Activated T-cell treated with anti-CD3 and anti-CD28 coated beads for 1 hour (primary cell): ENCODE measurements at regions not wholly inside any gene's neighbourhood (a gene's known extent, or its start where the extent isn't known, plus 50 kb on each side); places are given as distances from the start of the nearest gene placed in this dataset.
"Not testable (repeated sequence)": the region's sequence is repeated elsewhere in the genome, so short reads cannot be mapped to it uniquely, and the experiment has no call there.

Experiments used
- DNase-seq: peaks from one replicate; pipeline ENCODE4 v3.0.0-alpha.2; 2020; ENCODE audit warnings: low read depth

- DNase-seq: no peak
Observed at GRCh38 chr7:113030489-113030888, 56.1 kb downstream of the GPR85 start.

- DNase-seq: no peak
Observed at GRCh38 chr7:113026941-113027340, 59.7 kb downstream of the GPR85 start.

DNA sequence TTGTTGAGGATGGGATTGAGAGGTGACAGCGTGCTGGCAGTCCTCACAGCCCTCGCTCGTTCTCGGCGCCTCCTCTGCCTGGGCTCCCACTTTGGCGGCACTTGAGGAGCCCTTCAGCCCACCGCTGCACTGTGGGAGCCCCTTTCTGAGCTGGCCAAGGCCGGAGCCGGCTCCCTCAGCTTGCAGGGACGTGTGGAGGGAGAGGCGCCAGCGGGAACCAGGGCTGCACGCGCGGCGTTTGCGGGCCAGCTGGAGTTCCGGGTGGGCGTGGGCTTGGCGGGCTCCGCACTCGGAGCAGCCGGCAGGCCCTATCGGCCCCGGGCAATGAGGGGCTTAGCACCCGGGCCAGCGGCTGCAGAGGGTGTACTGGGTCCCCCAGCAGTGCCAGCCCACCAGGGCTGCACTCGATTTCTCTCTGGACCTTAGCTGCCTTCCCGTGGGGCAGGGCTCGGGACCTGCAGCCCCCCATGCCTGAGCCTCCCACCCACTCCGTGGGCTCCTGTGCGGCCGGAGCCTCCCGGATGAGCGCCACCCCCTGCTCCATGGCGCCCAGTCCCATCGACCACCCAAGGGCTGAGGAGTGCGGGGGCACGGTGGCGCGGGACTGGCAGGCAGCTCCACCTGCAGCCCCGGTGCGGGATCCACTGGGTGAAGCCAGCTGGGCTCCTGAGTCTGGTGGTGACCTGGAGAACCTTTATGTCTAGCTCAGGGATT, 69.3 kb downstream of the GPR85 start:
- not testable (repeated sequence) for DNase-seq

GRCh38 chr7:113015034-113015645, 71.5 kb downstream of the GPR85 start:
- no peak for DNase-seq

- no peak for DNase-seq
Observed at GRCh38 chr7:113013761-113014449, 72.7 kb downstream of the GPR85 start.

DNA sequence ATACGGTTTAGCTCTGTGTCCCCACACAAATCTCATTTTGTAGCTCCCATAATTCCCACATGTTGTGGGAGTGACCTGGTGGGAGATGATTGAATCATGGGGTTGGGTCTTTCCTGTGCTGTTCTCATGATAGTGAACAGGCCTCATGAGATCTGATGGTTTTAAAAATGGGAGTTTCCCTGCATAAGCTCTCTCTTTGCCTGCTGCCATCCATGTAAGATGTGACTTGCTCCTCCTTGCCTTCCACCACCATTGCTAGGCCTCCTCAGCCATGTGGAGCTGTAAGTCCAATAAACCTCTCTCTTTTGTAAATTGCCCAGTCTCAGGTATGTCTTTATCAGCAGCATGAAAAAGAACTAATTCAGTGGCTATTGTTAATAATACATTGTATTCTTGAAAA, 73.8 kb downstream of the GPR85 start:
- DNase-seq: not testable (repeated sequence)

- DNase-seq: no peak
Observed at GRCh38 chr7:113010377-113010776, 76.2 kb downstream of the GPR85 start.

DNA sequence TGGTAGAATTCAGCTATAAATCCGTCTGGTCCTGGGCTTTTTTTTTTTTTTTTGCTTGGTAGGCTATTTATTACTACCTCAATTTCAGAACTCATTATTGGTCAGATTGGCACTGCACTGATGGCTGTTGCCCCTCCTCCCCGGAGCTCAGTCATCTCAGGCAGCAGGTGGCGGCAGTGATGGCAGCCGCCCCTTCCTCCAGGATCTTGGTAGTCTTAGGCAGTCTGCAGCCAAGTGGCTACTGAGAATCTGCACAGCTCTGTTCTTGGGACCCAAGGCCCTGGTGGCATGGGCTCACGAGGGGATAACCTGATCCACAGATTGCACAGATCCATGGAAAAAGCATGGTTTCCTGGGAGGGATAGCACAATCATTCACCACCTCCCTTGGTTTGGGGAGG, 77.9 kb downstream of the GPR85 start:
- DNase-seq: no peak

DNA sequence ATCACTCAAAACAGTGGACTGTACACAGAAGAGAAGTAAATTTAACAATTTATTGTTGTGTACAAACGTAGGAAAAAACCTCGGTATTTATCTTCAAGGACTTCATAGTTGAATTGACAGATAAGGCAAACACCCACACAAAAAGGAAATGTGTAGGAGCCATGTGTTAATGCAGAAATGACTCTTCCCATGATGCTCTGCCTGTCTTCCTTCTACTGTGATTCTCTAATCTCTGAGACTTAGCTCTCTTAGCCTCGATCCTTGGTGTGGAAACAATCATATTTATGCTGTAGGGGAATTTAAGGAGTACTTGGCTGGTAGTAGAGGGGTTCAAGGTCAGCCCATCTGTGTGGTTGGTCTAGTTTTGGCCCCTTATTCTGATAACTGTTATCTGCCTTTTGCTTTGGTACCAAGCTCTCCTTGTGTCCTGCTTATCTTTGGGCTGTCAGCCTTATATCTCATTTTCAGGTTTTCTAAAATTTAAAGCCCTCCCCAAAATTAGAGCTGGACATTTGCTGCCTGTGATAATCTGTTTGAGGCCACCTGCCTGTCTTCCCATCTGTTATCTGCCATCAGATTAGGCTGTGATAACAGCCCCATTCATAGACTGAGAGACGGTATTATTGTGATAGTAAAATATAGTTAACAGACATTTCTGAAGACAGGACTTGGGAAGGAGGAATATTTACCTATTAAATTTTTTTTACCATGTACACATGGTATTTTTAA, 81.7 kb downstream of the GPR85 start:
- no peak for DNase-seq

DNA sequence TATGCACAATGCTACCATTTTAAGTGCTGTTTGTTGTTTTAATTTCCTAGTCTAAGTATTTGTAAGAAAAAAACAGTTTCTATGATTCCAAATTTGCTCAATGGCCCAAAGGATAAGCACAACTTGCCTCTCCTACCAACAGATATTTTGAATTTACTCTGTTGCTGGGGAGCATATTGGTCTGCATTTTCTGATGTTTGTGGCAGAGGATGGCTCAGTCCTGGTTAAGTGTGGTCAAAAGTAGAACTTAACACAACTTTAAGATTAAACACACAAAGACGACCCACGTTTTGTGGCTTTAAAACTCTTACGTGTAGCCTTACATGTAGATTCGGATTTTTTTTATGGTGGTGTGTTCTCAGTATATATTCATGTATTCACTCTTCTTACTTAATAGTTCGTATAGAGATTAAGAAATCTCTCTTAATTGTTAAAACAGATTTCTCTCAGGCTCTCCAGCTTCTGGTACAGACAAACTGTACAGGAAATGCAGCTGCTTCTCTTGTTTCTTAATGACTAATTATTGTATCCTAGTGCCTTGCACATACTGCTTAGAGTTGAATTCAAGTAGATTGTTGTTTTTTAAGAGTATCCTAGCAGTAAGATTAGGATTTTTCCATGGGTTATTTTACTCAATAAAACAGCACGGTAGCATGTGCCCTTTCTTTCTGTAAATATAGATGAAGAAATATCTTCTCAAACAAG, 86.2 kb downstream of the GPR85 start:
- no peak for DNase-seq

DNA sequence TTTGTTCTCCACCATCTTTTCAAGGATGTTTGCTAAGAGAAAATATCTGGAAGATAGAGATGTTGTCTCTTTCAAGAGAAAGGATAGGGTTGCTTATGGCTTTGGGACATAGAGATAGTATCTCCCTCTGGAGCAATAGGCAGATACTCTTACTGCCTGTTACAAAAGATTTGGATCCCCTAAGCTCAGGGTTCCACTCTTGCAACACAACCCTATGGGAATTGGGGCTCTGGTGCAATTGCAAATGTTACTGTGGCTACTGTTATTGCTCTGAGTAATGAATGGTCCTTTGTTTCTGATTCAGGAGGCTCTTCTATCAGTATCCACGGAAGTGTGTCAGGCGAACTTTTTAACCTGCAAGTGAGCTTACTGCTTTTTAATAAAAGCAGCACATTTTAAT, 88.8 kb downstream of the GPR85 start:
- no peak for DNase-seq

GRCh38 chr7:112996331-112996871, 90.2 kb downstream of the GPR85 start:
- DNase-seq: no peak

- no peak for DNase-seq
Observed at GRCh38 chr7:112995059-112995824, 91.4 kb downstream of the GPR85 start.

- DNase-seq: no peak
Observed at GRCh38 chr7:112994656-112995055, 92.0 kb downstream of the GPR85 start.

DNA sequence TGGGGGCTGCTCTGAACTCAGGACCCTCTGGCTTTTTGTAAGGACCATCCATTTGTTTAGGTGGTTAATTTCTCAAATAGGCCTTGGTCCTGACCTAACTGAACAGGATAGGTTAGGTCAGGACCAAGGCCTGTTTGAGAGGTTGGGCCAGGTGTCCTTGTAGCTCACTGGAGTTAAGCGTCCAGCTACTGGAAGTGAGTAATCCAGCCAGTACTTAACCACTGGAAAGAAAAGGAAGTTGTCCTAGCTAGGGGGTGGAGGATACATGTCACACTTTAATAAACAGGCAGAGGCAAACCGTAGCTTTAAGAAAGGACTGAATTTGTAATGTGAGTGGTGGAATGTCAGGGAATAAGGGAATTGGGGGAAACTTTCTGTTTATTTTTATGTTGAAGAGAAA, 96.0 kb downstream of the GPR85 start:
- DNase-seq: no peak

GRCh38 chr7:112989531-112989930, 97.1 kb downstream of the GPR85 start:
- DNase-seq: no peak

DNA sequence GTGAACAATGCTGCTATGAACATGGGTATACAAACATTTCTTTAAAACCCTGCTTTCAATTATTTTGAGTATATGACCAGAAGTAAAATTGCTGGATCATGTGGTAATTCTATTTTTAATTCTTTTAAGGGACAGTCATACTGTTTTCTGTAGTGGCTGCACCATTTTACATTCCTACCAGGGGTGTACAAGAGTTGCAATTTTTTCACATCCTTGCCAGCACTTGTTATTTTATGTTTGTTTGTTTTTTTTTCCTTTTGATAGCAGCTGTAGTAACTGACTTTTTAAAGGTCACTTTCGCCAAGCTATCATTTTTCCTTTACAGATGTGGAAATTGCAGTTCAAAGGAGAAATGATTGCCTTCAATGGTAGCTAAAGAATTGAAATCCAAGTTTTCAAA, 99.5 kb downstream of the GPR85 start:
- DNase-seq: no peak

- DNase-seq: no peak
Observed at GRCh38 chr7:112986256-112987031, 100.2 kb downstream of the GPR85 start.

DNA sequence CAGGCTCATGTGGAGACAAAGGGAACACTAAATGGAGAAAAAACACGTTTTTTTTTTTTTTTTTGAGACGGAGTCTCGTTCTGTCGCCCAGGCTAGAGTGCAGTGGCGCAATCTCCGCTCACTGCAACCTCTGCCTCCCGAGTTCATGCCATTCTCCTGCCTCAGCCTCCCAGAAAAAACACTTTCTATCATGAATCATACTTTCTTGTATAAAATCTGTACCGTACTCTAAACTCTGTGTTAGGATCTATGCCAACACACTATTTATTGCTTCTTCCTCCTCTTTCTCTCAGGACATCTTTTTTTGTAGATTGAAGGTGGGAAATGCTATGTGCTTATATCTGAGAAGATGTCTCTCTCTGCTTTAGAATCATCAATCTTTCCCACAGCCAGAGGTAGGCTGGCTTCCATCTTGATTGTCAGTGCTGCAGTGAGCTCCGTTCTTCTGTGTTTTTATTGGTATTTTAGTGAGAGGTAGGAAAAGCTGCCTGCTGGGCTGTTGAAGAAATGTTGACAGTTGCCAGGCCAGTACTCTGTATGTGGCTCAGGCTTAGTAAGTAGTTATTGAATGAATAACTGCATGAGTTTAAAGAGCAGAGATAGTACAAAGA, 101.1 kb downstream of the GPR85 start:
- no peak for DNase-seq
